ENCODE measurements at regions not wholly inside any gene's neighbourhood (a gene's known extent, or its start where the extent isn't known, plus 50 kb on each side); places are given as distances from the start of the nearest gene placed in this dataset.
A peak's percentile ranks its signal among the peaks of the same experiment; 100 is the strongest.
"Not testable (repeated sequence)": the region's sequence is repeated elsewhere in the genome, so short reads cannot be mapped to it uniquely, and the experiment has no call there.

GRCh38 chr4:37555322-37555721 lies 130.9 kb downstream of the RELL1 start:
- DNase-seq (ENCODE audit: low spot score): no peak

GRCh38 chr4:37549866-37550265 lies 136.3 kb downstream of the RELL1 start:
- DNase-seq (ENCODE audit: low spot score): not testable (repeated sequence)

- DNase-seq (ENCODE audit: low spot score): no peak
Measured at GRCh38 chr4:37549041-37549440, 137.1 kb downstream of the RELL1 start.

GRCh38 chr4:37546586-37546985 lies 139.6 kb downstream of the RELL1 start:
- no peak for DNase-seq (ENCODE audit: low spot score)

GRCh38 chr4:37542706-37543105 lies 143.5 kb downstream of the RELL1 start:
- no peak for DNase-seq (ENCODE audit: low spot score)

- no peak for DNase-seq (ENCODE audit: low spot score)
Measured at GRCh38 chr4:37541956-37542355, 144.2 kb downstream of the RELL1 start.

GRCh38 chr4:37540486-37540885 lies 145.7 kb downstream of the RELL1 start:
- peak; percentile 17 for DNase-seq (ENCODE audit: low spot score)

GRCh38 chr4:37538931-37539330 lies 147.2 kb downstream of the RELL1 start:
- no peak for DNase-seq (ENCODE audit: low spot score)

- no peak for DNase-seq (ENCODE audit: low spot score)
Measured at GRCh38 chr4:37537484-37537883, 148.7 kb downstream of the RELL1 start.

- no peak for DNase-seq (ENCODE audit: low spot score)
Measured at GRCh38 chr4:37535872-37536271, 150.3 kb downstream of the RELL1 start.

GRCh38 chr4:37533286-37534033 lies 152.7 kb downstream of the RELL1 start:
- DNase-seq (ENCODE audit: low spot score): no peak

GRCh38 chr4:37531151-37531550 lies 155.0 kb downstream of the RELL1 start:
- no peak for DNase-seq (ENCODE audit: low spot score)

- DNase-seq (ENCODE audit: low spot score): no peak
Measured at GRCh38 chr4:37530451-37530850, 155.7 kb downstream of the RELL1 start.

GRCh38 chr4:37528166-37528885 lies 157.8 kb downstream of the RELL1 start:
- DNase-seq (ENCODE audit: low spot score): peak; percentile 69

- DNase-seq (ENCODE audit: low spot score): no peak
Measured at GRCh38 chr4:37524267-37524666, 161.9 kb downstream of the RELL1 start.

- no peak for DNase-seq (ENCODE audit: low spot score)
Measured at GRCh38 chr4:37522996-37523395, 163.2 kb downstream of the RELL1 start.

- DNase-seq (ENCODE audit: low spot score): no peak
Measured at GRCh38 chr4:37517326-37517725, 168.8 kb downstream of the RELL1 start.

- DNase-seq (ENCODE audit: low spot score): no peak
Measured at GRCh38 chr4:37516057-37516775, 170.0 kb downstream of the RELL1 start.

GRCh38 chr4:37510626-37511025 lies 175.6 kb downstream of the RELL1 start:
- no peak for DNase-seq (ENCODE audit: low spot score)

- DNase-seq (ENCODE audit: low spot score): no peak
Measured at GRCh38 chr4:37503261-37503660, 182.9 kb downstream of the RELL1 start.

- no peak for DNase-seq (ENCODE audit: low spot score)
Measured at GRCh38 chr4:37502070-37502469, 184.1 kb downstream of the RELL1 start.

Data from HuH-7 (cell line).